Activated CD4-positive, CD25-positive, alpha-beta regulatory T cell treated with anti-CD3 and anti-CD28 coated beads, Interleukin-2, amount 50 U/mL, for 16 hours (primary cell): ENCODE measurements at regions not wholly inside any gene's neighbourhood (a gene's known extent, or its start where the extent isn't known, plus 50 kb on each side); places are given as distances from the start of the nearest gene placed in this dataset.

Experiments used
- DNase-seq: peaks from one replicate; pipeline ENCODE4 v3.0.0-alpha.2; 2020; ENCODE audit warnings: low read depth, low spot score

GRCh38 chr15:31510057-31510456 is 183.4 kb downstream of the KLF13 start:
- DNase-seq = no peak

GRCh38 chr15:31511707-31512310 is 185.2 kb downstream of the KLF13 start:
- no peak for DNase-seq

- no peak for DNase-seq
Measured at GRCh38 chr15:31513178-31513577, 186.5 kb downstream of the KLF13 start.

- DNase-seq = no peak
Measured at GRCh38 chr15:31516440-31516839, 189.8 kb downstream of the KLF13 start.

GRCh38 chr15:31516874-31517273 is 190.2 kb downstream of the KLF13 start:
- no peak for DNase-seq

GRCh38 chr15:31517711-31518110 is 191.1 kb downstream of the KLF13 start:
- no peak for DNase-seq

- no peak for DNase-seq
Measured at GRCh38 chr15:31522028-31522427, 195.4 kb downstream of the KLF13 start.

- no peak for DNase-seq
Measured at GRCh38 chr15:31523027-31523654, 196.5 kb downstream of the KLF13 start.

- DNase-seq = no peak
Measured at GRCh38 chr15:31523655-31524049, 197.0 kb downstream of the KLF13 start.

- no peak for DNase-seq
Measured at GRCh38 chr15:31525185-31525695, 198.6 kb downstream of the KLF13 start.

GRCh38 chr15:31525988-31526665 is 199.5 kb downstream of the KLF13 start:
- no peak for DNase-seq

GRCh38 chr15:31526916-31527690 is 200.5 kb downstream of the KLF13 start:
- no peak for DNase-seq

GRCh38 chr15:31528846-31529245 is 202.2 kb downstream of the KLF13 start:
- DNase-seq = no peak

- DNase-seq = no peak
Measured at GRCh38 chr15:31537770-31538592, 211.3 kb downstream of the KLF13 start.

GRCh38 chr15:31540633-31541032 is 214.0 kb downstream of the KLF13 start:
- DNase-seq = no peak

- no peak for DNase-seq
Measured at GRCh38 chr15:31544361-31544760, 217.7 kb downstream of the KLF13 start.

GRCh38 chr15:31545257-31545656 is 218.6 kb downstream of the KLF13 start:
- DNase-seq = no peak

- no peak for DNase-seq
Measured at GRCh38 chr15:31550211-31550977, 223.8 kb downstream of the KLF13 start.

- DNase-seq = no peak
Measured at GRCh38 chr15:31551323-31551722, 224.7 kb downstream of the KLF13 start.

- DNase-seq = no peak
Measured at GRCh38 chr15:31552482-31553099, 226.0 kb downstream of the KLF13 start.
